ENCODE measurements at regions not wholly inside any gene's neighbourhood (a gene's known extent, or its start where the extent isn't known, plus 50 kb on each side); places are given as distances from the start of the nearest gene placed in this dataset.

DNA sequence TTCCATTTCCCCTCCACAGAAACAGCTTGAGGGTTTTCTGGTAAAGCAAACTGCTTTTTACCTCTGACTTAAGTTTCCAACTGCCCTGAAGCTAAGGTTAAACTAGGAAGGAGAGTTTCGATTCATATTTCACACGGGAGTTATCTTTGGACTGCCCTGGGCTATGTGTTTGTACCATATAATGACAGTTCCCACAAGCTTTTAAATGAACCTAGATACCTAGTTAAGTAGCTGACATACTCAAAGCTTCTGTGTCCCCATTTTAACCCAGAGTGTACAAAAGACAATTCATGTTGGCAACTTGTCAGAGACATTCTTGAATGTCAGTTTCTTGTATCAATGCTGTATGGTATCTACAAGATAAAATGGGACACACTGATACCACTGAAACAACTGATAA lies 1296.6 kb upstream of the IGFBP7 start:
- TF ChIP-seq, protein P1, sequence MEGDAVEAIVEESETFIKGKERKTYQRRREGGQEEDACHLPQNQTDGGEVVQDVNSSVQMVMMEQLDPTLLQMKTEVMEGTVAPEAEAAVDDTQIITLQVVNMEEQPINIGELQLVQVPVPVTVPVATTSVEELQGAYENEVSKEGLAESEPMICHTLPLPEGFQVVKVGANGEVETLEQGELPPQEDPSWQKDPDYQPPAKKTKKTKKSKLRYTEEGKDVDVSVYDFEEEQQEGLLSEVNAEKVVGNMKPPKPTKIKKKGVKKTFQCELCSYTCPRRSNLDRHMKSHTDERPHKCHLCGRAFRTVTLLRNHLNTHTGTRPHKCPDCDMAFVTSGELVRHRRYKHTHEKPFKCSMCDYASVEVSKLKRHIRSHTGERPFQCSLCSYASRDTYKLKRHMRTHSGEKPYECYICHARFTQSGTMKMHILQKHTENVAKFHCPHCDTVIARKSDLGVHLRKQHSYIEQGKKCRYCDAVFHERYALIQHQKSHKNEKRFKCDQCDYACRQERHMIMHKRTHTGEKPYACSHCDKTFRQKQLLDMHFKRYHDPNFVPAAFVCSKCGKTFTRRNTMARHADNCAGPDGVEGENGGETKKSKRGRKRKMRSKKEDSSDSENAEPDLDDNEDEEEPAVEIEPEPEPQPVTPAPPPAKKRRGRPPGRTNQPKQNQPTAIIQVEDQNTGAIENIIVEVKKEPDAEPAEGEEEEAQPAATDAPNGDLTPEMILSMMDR (IDR thresholded peaks at IDR 0.05): no peak
- DNase-seq (ENCODE audit: low spot score): no peak
- no peak for ATAC-seq (ENCODE audit: low FRiP score)

DNA sequence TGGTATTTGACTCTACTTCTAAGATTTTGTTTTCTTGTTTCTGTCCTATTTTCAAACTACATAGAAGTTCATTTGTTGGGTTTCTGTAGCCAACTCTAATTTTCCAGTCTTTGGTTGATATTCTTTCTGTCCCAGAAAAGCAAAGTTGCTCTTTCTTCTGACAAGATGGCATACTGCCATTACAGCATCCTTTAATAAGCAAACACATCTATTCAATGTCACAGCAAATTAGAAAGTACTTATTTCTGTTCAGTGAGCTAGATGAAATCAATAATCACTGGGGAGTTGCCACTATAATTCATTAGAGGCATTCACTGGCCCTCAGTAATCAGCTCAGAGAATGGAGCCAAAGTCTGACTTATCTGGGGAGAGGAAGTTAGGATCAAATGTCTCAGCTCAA lies 1258.0 kb upstream of the IGFBP7 start:
- DNase-seq (ENCODE audit: low spot score): no peak
- ATAC-seq (ENCODE audit: low FRiP score): no peak
- TF ChIP-seq, protein P1 (IDR thresholded peaks at IDR 0.05): no peak

- ATAC-seq (ENCODE audit: low FRiP score): no peak
- TF ChIP-seq, protein P1 (IDR thresholded peaks at IDR 0.05): no peak
- no peak for DNase-seq (ENCODE audit: low spot score)
Measured at GRCh38 chr4:58360354-58361133, 1250.4 kb upstream of the IGFBP7 start.

DNA sequence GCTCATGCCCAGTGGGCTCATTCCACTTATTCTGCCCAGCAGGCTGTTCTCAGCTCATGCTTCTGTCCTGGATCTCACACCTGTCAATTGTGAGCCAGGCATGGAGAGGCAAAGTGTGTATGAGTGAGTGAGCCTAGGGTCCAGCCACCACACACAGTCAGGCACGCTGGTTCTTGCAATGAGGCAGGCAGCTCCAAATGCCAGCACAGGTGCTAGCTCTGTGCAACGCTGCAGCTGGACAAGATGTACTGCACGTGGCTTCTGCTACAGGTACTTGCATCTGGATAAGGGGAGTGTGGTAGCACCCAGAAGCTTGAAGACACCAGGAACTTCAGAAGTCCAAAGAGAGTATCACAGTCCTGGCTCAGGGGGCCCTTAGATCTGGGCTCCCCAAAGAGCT lies 1249.4 kb upstream of the IGFBP7 start:
- DNase-seq (ENCODE audit: low spot score) (no peak), ATAC-seq (ENCODE audit: low FRiP score) (no peak)
- TF ChIP-seq, protein P1 (IDR thresholded peaks at IDR 0.05): no peak

DNA sequence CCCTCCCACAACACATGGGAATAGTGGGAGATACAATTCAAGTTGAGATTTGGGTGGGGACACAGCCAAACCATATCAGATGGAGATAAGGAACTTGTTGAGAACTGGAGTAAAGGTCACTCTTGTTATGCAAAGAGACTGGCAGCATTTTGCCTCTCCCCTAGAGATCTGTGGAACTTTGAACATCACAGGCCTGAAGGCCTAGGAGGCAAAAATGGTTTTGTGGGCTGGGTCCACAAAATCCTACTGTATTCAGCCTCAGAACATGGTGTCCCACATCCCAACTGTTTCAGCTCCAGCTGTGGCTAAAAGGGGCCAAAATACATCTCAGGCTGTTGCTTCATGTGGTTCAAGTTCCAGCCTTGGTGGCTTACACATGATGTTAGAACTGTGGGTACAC lies 1247.8 kb upstream of the IGFBP7 start:
- TF ChIP-seq, protein P1 (IDR thresholded peaks at IDR 0.05): no peak
- DNase-seq (ENCODE audit: low spot score) (no peak), ATAC-seq (ENCODE audit: low FRiP score) (no peak)

GRCh38 chr4:58325070-58325469 lies 1214.9 kb upstream of the IGFBP7 start:
- ATAC-seq (ENCODE audit: low FRiP score) (no peak), DNase-seq (ENCODE audit: low spot score) (no peak)
- TF ChIP-seq, protein P1 (IDR thresholded peaks at IDR 0.05): no peak

DNA sequence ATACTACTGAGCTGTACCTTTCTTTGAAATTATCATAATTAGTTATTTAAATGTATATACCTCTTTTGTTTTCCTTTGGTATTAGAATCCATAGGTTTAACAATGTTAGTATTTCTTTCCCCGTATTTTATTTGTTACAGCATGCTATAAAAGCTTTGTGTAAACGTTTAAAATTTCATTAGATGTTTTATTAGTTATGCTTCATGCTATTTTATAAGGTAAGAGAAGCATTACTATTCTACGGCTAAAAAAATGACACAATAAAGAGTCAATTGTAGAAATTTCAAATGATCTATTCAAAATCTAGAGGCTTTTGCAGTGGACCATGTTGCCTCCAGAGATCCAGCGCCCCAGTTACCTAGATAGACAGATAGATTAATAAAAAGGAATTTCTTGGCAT lies 1203.3 kb upstream of the IGFBP7 start:
- DNase-seq (ENCODE audit: low spot score) (no peak), ATAC-seq (ENCODE audit: low FRiP score) (no peak)
- TF ChIP-seq, protein P1 (IDR thresholded peaks at IDR 0.05): no peak

Data from omental fat pad (tissue), 3 donors.